ENCODE measurements at regions not wholly inside any gene's neighbourhood (a gene's known extent, or its start where the extent isn't known, plus 50 kb on each side); places are given as distances from the start of the nearest gene placed in this dataset.
"Not testable (repeated sequence)": the region's sequence is repeated elsewhere in the genome, so short reads cannot be mapped to it uniquely, and the experiment has no call there.

DNA sequence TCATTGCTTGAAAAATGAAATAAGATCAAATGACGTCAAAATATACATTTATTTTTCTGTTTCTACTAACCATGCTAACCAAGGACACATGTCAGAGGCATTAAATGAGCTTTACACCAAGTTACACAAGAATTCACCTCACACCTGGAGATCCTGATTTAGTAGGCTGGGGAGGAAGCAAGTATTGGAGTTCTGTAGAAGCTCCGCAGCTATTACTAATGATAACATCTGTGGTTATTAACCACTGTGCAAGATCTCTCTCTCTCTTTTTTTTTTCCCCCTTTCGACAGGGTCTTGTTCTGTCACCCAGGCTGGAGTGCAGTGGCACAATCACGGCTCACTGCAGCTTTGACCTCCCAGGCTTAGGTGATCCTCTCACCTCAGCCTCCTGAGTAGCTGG lies 104.0 kb downstream of the ZNF22 start:
- Histone ChIP-seq H3K4me1 (ENCODE audit: control insufficient read depth, low read length) (no peaks in the 10 kb centered on the region), H3K27me3 (ENCODE audit: control insufficient read depth, low read length) (peaks cover 17% of the 10 kb centered on the region)
- TF ChIP-seq EZH2phosphoT487 (IDR thresholded peaks at IDR 0.05; ENCODE audit: borderline replicate concordance, low read length) = no peak
- TF ChIP-seq, protein P1, sequence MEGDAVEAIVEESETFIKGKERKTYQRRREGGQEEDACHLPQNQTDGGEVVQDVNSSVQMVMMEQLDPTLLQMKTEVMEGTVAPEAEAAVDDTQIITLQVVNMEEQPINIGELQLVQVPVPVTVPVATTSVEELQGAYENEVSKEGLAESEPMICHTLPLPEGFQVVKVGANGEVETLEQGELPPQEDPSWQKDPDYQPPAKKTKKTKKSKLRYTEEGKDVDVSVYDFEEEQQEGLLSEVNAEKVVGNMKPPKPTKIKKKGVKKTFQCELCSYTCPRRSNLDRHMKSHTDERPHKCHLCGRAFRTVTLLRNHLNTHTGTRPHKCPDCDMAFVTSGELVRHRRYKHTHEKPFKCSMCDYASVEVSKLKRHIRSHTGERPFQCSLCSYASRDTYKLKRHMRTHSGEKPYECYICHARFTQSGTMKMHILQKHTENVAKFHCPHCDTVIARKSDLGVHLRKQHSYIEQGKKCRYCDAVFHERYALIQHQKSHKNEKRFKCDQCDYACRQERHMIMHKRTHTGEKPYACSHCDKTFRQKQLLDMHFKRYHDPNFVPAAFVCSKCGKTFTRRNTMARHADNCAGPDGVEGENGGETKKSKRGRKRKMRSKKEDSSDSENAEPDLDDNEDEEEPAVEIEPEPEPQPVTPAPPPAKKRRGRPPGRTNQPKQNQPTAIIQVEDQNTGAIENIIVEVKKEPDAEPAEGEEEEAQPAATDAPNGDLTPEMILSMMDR (IDR thresholded peaks at IDR 0.05; ENCODE audit: low read depth, low read length, poor library complexity, severe bottlenecking) = no peak

DNA sequence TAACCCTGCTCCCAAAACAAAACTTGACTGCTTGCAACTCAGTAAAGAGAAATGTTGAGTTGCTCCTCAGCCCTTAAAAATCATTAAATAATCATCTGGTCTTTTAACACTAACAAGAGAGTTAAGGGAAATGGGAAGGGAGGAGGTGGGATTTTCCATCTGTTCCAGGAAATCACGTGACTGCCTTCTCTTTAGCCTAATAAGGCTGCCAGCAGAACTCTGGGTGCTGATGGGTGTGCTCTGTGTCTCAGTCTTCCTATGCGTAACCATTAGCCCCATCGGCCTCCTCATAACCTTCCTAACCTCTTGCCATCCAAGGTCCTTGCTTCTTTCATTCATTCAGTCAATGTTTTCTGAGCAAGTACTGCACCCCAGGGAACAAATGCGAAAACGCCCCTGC lies 104.6 kb downstream of the ZNF22 start:
- H3K79me2 ChIP-seq (ENCODE audit: control insufficient read depth, low read length); H3K9me2 ChIP-seq (replicated peaks; ENCODE audit: control insufficient read depth, low read length); H3K4me1 ChIP-seq (ENCODE audit: control insufficient read depth, low read length); H3K4me2 ChIP-seq (ENCODE audit: low read length); H3K4me3 ChIP-seq (ENCODE audit: low read length); H3F3A ChIP-seq (ENCODE audit: control insufficient read depth, insufficient read depth); H4K20me1 ChIP-seq (ENCODE audit: control insufficient read depth, insufficient read depth, low read depth, low read length); H3K9me3 ChIP-seq (ENCODE audit: control insufficient read depth, insufficient read depth, low read length); H3K36me3 ChIP-seq (ENCODE audit: control insufficient read depth, low read length); H3K27ac ChIP-seq (ENCODE audit: low read depth, low read length): not testable (repeated sequence)
- H3K27me3 ChIP-seq (ENCODE audit: control insufficient read depth, low read length) = peaks cover 14% of the 10 kb centered on the region

More for the DNA sequence above, 104.0 kb downstream of the ZNF22 start:
- H3K9me2 ChIP-seq (replicated peaks; ENCODE audit: control insufficient read depth, low read length) = no peaks in the 10 kb centered on the region
- no peaks in the 10 kb centered on the region for H4K20me1 ChIP-seq (ENCODE audit: control insufficient read depth, insufficient read depth, low read depth, low read length)
- no peaks in the 10 kb centered on the region for H3K79me2 ChIP-seq (ENCODE audit: control insufficient read depth, low read length)
- H3K4me2 ChIP-seq (ENCODE audit: low read length) = no peak overlapping the region
- H3F3A ChIP-seq (ENCODE audit: control insufficient read depth, insufficient read depth) = no peaks in the 10 kb centered on the region
- no peak overlapping the region for H3K4me3 ChIP-seq (ENCODE audit: low read length)
- H3K9me3 ChIP-seq (ENCODE audit: control insufficient read depth, insufficient read depth, low read length) = no peaks in the 10 kb centered on the region
- H3K27ac ChIP-seq (ENCODE audit: low read depth, low read length) = no peak overlapping the region
- no peaks in the 10 kb centered on the region for H3K36me3 ChIP-seq (ENCODE audit: control insufficient read depth, low read length)

DNA sequence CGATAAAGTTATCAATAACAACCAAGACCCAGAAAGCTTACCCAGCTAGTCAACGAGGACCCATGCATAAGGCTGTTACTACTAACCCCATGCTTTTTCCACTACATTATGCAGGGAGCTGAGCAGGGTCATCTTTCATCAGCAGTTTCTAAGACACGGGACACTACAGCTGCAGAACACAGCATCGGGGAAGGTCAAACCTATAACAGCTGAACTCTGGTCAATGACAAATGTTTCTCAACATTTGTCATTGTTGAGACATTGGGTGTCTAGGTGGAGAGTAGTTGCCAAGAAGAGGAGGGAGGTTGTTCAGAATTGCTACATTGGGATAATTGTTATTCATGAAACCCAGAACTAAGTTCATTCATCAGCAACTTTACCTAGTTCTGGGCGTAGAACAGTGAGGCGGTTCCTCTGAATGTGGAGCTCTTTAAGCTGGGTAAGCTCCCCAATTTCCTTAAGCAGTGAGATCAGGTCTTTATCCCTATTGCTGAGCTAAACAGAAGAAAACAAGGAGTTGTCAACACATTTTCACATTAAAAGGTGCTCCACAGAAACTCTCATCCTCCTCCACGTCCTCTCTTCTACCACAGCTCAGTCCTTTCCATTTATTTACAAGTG lies 105.6 kb downstream of the ZNF22 start:
- no peak for TF ChIP-seq EZH2phosphoT487 (IDR thresholded peaks at IDR 0.05; ENCODE audit: borderline replicate concordance, low read length)
- TF ChIP-seq, protein P1 (IDR thresholded peaks at IDR 0.05; ENCODE audit: low read depth, low read length, poor library complexity, severe bottlenecking) = no peak
- Histone ChIP-seq H3K9me2 (replicated peaks; ENCODE audit: control insufficient read depth, low read length) (no peaks in the 10 kb centered on the region), H3K27me3 (ENCODE audit: control insufficient read depth, low read length) (peaks cover 11% of the 10 kb centered on the region), H3K9me3 (ENCODE audit: control insufficient read depth, insufficient read depth, low read length) (no peaks in the 10 kb centered on the region), H3F3A (ENCODE audit: control insufficient read depth, insufficient read depth) (no peaks in the 10 kb centered on the region), H3K79me2 (ENCODE audit: control insufficient read depth, low read length) (no peaks in the 10 kb centered on the region), H3K4me2 (ENCODE audit: low read length) (no peak overlapping the region), H3K36me3 (ENCODE audit: control insufficient read depth, low read length) (no peaks in the 10 kb centered on the region), H3K27ac (ENCODE audit: low read depth, low read length) (no peak overlapping the region), H4K20me1 (ENCODE audit: control insufficient read depth, insufficient read depth, low read depth, low read length) (no peaks in the 10 kb centered on the region), H3K4me1 (ENCODE audit: control insufficient read depth, low read length) (no peaks in the 10 kb centered on the region), H3K4me3 (ENCODE audit: low read length) (no peak overlapping the region)

DNA sequence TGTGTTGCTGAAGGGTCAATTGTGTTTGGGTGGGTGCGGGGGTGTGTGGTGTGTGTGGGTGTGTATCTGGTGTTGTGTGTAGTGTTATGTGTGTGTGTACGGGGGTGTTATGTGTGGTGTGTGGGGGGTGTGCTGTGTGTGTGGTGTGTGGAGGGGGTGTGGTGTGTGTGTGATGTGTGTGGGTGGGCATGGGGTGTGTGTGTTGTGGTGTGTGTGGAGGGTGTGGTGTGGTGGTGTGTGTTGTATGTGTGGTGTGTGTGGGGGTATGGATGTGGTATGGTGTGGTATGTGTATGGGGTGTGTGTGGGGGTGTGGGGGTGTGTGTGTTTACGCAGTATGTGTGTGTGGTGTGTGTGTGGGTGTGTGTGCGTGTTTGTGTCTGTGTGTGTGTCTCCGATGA lies 110.8 kb downstream of the ZNF22 start:
- no peak overlapping the region for H3K27ac ChIP-seq (ENCODE audit: low read depth, low read length)

DNA sequence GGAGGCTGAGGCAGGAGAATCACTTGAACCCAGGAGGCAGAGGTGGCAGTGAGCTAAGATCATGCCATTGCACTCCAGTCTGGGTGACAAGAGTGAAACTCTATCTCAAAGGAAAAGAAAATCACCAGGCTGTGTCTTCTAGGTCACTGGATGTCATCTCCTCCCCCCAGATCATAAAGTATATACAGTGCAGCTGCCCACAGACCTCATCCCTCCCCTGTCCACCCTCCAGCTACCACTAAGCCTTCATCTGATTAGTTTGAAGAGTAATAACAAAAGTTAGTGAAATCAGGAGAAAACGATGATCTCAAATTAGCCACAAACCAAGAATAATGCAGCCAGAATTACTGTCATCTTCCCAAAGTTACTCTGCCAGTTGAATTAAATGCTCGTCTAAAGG lies 117.2 kb downstream of the ZNF22 start:
- not testable (repeated sequence) for H3K4me3 ChIP-seq (ENCODE audit: low read length); H4K20me1 ChIP-seq (ENCODE audit: control insufficient read depth, insufficient read depth, low read depth, low read length); H3K27ac ChIP-seq (ENCODE audit: low read depth, low read length)

More for the DNA sequence above, 110.8 kb downstream of the ZNF22 start:
- Histone ChIP-seq H3K9me3 (ENCODE audit: control insufficient read depth, insufficient read depth, low read length) (no peaks in the 10 kb centered on the region), H3K4me3 (ENCODE audit: low read length) (no peak overlapping the region), H3K79me2 (ENCODE audit: control insufficient read depth, low read length) (no peaks in the 10 kb centered on the region), H3F3A (ENCODE audit: control insufficient read depth, insufficient read depth) (no peaks in the 10 kb centered on the region), H3K4me2 (ENCODE audit: low read length) (no peak overlapping the region), H3K4me1 (ENCODE audit: control insufficient read depth, low read length) (no peaks in the 10 kb centered on the region), H3K27me3 (ENCODE audit: control insufficient read depth, low read length) (peaks cover 5% of the 10 kb centered on the region; the same call in 1 of the 2 replicates), H4K20me1 (ENCODE audit: control insufficient read depth, insufficient read depth, low read depth, low read length) (no peaks in the 10 kb centered on the region), H3K36me3 (ENCODE audit: control insufficient read depth, low read length) (no peaks in the 10 kb centered on the region), H3K9me2 (replicated peaks; ENCODE audit: control insufficient read depth, low read length) (no peaks in the 10 kb centered on the region)
- no peak for TF ChIP-seq EZH2phosphoT487 (IDR thresholded peaks at IDR 0.05; ENCODE audit: borderline replicate concordance, low read length)
- TF ChIP-seq, protein P1 (IDR thresholded peaks at IDR 0.05; ENCODE audit: low read depth, low read length, poor library complexity, severe bottlenecking) = no peak

More for the DNA sequence above, 117.2 kb downstream of the ZNF22 start:
- H3K36me3 ChIP-seq (ENCODE audit: control insufficient read depth, low read length); H3K4me1 ChIP-seq (ENCODE audit: control insufficient read depth, low read length); H3K4me2 ChIP-seq (ENCODE audit: low read length); H3F3A ChIP-seq (ENCODE audit: control insufficient read depth, insufficient read depth); H3K9me3 ChIP-seq (ENCODE audit: control insufficient read depth, insufficient read depth, low read length); H3K79me2 ChIP-seq (ENCODE audit: control insufficient read depth, low read length); H3K9me2 ChIP-seq (replicated peaks; ENCODE audit: control insufficient read depth, low read length); H3K27me3 ChIP-seq (ENCODE audit: control insufficient read depth, low read length): not testable (repeated sequence)
